ENCODE measurements at regions not wholly inside any gene's neighbourhood (a gene's known extent, or its start where the extent isn't known, plus 50 kb on each side); places are given as distances from the start of the nearest gene placed in this dataset.

- Histone ChIP-seq H3K4me2 (ENCODE audit: insufficient read depth, low read length) (no peak overlapping the region), H3K36me3 (ENCODE audit: insufficient read depth, low read length) (no peaks in the 10 kb centered on the region), H3K27ac (ENCODE audit: low read depth, low read length) (no peak overlapping the region), H3K4me3 (ENCODE audit: insufficient read depth, low read length) (no peak overlapping the region), H2AFZ (ENCODE audit: low read length) (no peak overlapping the region), H3K27me3 (ENCODE audit: insufficient read depth, low read length) (peaks cover 15% of the 10 kb centered on the region), H3K79me2 (ENCODE audit: insufficient read depth, low read length) (no peaks in the 10 kb centered on the region), H3K4me1 (ENCODE audit: insufficient read depth, low read length) (no peaks in the 10 kb centered on the region), H3K9me3 (ENCODE audit: low read depth, low read length) (peaks cover 6% of the 10 kb centered on the region), H4K20me1 (ENCODE audit: insufficient read depth, low read length) (no peaks in the 10 kb centered on the region)
- TF ChIP-seq CTCF (IDR thresholded peaks at IDR 0.05; ENCODE audit: extremely low read depth, low read depth, low read length): no peak
- no peak for DNase-seq (ENCODE audit: insufficient read length, low spot score, missing footprints)
Measured at GRCh38 chr13:32857689-32858088, 158.5 kb upstream of the KL start.

GRCh38 chr13:32859707-32860292, 156.4 kb upstream of the KL start:
- no peak overlapping the region for H3K4me3 ChIP-seq (ENCODE audit: insufficient read depth, low read length)
- no peaks in the 10 kb centered on the region for H4K20me1 ChIP-seq (ENCODE audit: insufficient read depth, low read length)
- H3K27ac ChIP-seq (ENCODE audit: low read depth, low read length): no peak overlapping the region
- H3K36me3 ChIP-seq (ENCODE audit: insufficient read depth, low read length): no peaks in the 10 kb centered on the region
- H2AFZ ChIP-seq (ENCODE audit: low read length): no peak overlapping the region
- no peak overlapping the region for H3K4me2 ChIP-seq (ENCODE audit: insufficient read depth, low read length)
- no peaks in the 10 kb centered on the region for H3K4me1 ChIP-seq (ENCODE audit: insufficient read depth, low read length)
- H3K79me2 ChIP-seq (ENCODE audit: insufficient read depth, low read length): no peaks in the 10 kb centered on the region
- DNase-seq (ENCODE audit: insufficient read length, low spot score, missing footprints): no peak
- H3K27me3 ChIP-seq (ENCODE audit: insufficient read depth, low read length): peaks cover 11% of the 10 kb centered on the region
- no peak for TF ChIP-seq CTCF (IDR thresholded peaks at IDR 0.05; ENCODE audit: extremely low read depth, low read depth, low read length)
- H3K9me3 ChIP-seq (ENCODE audit: low read depth, low read length): peaks cover 6% of the 10 kb centered on the region

- Histone ChIP-seq H4K20me1 (ENCODE audit: insufficient read depth, low read length) (no peaks in the 10 kb centered on the region), H3K27me3 (ENCODE audit: insufficient read depth, low read length) (peaks cover 7% of the 10 kb centered on the region), H2AFZ (ENCODE audit: low read length) (no peak overlapping the region), H3K4me3 (ENCODE audit: insufficient read depth, low read length) (no peak overlapping the region), H3K27ac (ENCODE audit: low read depth, low read length) (no peak overlapping the region), H3K4me1 (ENCODE audit: insufficient read depth, low read length) (no peaks in the 10 kb centered on the region), H3K4me2 (ENCODE audit: insufficient read depth, low read length) (no peak overlapping the region), H3K9me3 (ENCODE audit: low read depth, low read length) (peaks cover 6% of the 10 kb centered on the region), H3K36me3 (ENCODE audit: insufficient read depth, low read length) (no peaks in the 10 kb centered on the region), H3K79me2 (ENCODE audit: insufficient read depth, low read length) (no peaks in the 10 kb centered on the region)
- no peak for TF ChIP-seq CTCF (IDR thresholded peaks at IDR 0.05; ENCODE audit: extremely low read depth, low read depth, low read length)
- DNase-seq (ENCODE audit: insufficient read length, low spot score, missing footprints): no peak
Measured at GRCh38 chr13:32861304-32861703, 154.9 kb upstream of the KL start.

GRCh38 chr13:32863596-32863995, 152.6 kb upstream of the KL start:
- no peak for TF ChIP-seq CTCF (IDR thresholded peaks at IDR 0.05; ENCODE audit: extremely low read depth, low read depth, low read length)
- H3K4me2 ChIP-seq (ENCODE audit: insufficient read depth, low read length): no peak overlapping the region
- H2AFZ ChIP-seq (ENCODE audit: low read length): no peak overlapping the region
- no peaks in the 10 kb centered on the region for H3K36me3 ChIP-seq (ENCODE audit: insufficient read depth, low read length)
- H3K79me2 ChIP-seq (ENCODE audit: insufficient read depth, low read length): no peaks in the 10 kb centered on the region
- no peak overlapping the region for H3K27ac ChIP-seq (ENCODE audit: low read depth, low read length)
- H3K9me3 ChIP-seq (ENCODE audit: low read depth, low read length): peaks cover 6% of the 10 kb centered on the region
- H3K4me1 ChIP-seq (ENCODE audit: insufficient read depth, low read length): no peaks in the 10 kb centered on the region
- H3K4me3 ChIP-seq (ENCODE audit: insufficient read depth, low read length): no peak overlapping the region
- no peak for DNase-seq (ENCODE audit: insufficient read length, low spot score, missing footprints)
- H4K20me1 ChIP-seq (ENCODE audit: insufficient read depth, low read length): no peaks in the 10 kb centered on the region
- H3K27me3 ChIP-seq (ENCODE audit: insufficient read depth, low read length): peaks cover 3% of the 10 kb centered on the region
